Vagina (tissue), 2 donors: ENCODE measurements at regions not wholly inside any gene's neighbourhood (a gene's known extent, or its start where the extent isn't known, plus 50 kb on each side); places are given as distances from the start of the nearest gene placed in this dataset.

Experiments used
- DNase-seq, 2 donors: peaks; one replicate each; pipeline ENCODE4 v3.0.0-alpha.2; 2017; ENCODE audit errors: extremely low spot score in 2 of 2
- H3K27ac ChIP-seq: fragments of 200-600 bp; sonication (generic); one replicate; pipeline ENCODE4 v1.5.1; 2019
- H3K27me3 ChIP-seq: fragments of 200-600 bp; sonication (generic); one replicate; pipeline ENCODE4 v1.5.1; 2019
- H3K36me3 ChIP-seq, 2 donors: fragments of 200-600 bp; sonication (generic); one replicate each; pipeline ENCODE4 v1.5.1; 2017 to 2019
- H3K4me1 ChIP-seq: fragments of 200-600 bp; sonication (generic); one replicate; pipeline ENCODE4 v1.5.1; 2019
- H3K4me3 ChIP-seq, 2 donors: fragments of 200-600 bp; sonication (generic); 1 replicate in 1 of 2; 2 replicates in 1 of 2; pipeline ENCODE4 v1.5.1; 2016 to 2019
- H3K9me3 ChIP-seq: fragments of 200-600 bp; sonication (generic); one replicate; pipeline ENCODE4 v1.5.1; 2019
- CTCF ChIP-seq, 3 experiments: fragments of 450-650 bp in 2 of 3; fragments of 200-600 bp in 1 of 3; sonication (generic) in 1 of 3; IDR thresholded peaks; one replicate each; pipeline ENCODE4 v1.5.1; 2017 to 2019; ENCODE audit warnings: antibody characterized with exemption in 3 of 3, mild to moderate bottlenecking in 2 of 3, moderate library complexity in 2 of 3
- POLR2A ChIP-seq, 2 donors: fragments of 450-650 bp; IDR thresholded peaks; one replicate each; pipeline ENCODE4 v1.6.1; 2017; ENCODE audit warnings: antibody characterized with exemption in 2 of 2, mild to moderate bottlenecking in 2 of 2, moderate library complexity in 2 of 2
- POLR2AphosphoS5 ChIP-seq, 2 donors: sonication (generic); formaldehyde crosslinking; IDR thresholded peaks; one replicate each; pipeline ENCODE4 v1.9.0; 2017; ENCODE audit warnings: antibody characterized with exemption in 2 of 2, mild to moderate bottlenecking in 2 of 2, low read depth in 1 of 2; ENCODE audit not compliant: insufficient read depth in 1 of 2
- intact Hi-C: fragments of 100-400 bp; cut with DNase I; formaldehyde crosslinking; loops from one replicate; pipeline ENCODE4 v1.15.1; 2023

- Histone ChIP-seq H3K9me3 (no peaks in the 10 kb centered on the region), H3K27ac (no peak overlapping the region), H3K4me3 (no peak overlapping the region), H3K27me3 (no peaks in the 10 kb centered on the region), H3K4me1 (no peaks in the 10 kb centered on the region), H3K36me3 (no peaks in the 10 kb centered on the region)
- intact Hi-C loops = no loop called here
- no peak for DNase-seq
- no peak for TF ChIP-seq CTCF (IDR thresholded peaks at IDR 0.05)
- TF ChIP-seq POLR2AphosphoS5 (IDR thresholded peaks at IDR 0.05; ENCODE audit: insufficient read depth in 1 of 2, low read depth in 1 of 2) = no peak
- TF ChIP-seq POLR2A (IDR thresholded peaks at IDR 0.05) = no peak
Observed at GRCh38 chr5:74280306-74280705, 360.2 kb downstream of the ENC1 start.

- Histone ChIP-seq H3K9me3 (no peaks in the 10 kb centered on the region), H3K36me3 (no peaks in the 10 kb centered on the region), H3K4me3 (no peak overlapping the region), H3K27me3 (no peaks in the 10 kb centered on the region), H3K4me1 (peaks cover 8% of the 10 kb centered on the region), H3K27ac (no peak overlapping the region)
- no peak for DNase-seq
- TF ChIP-seq POLR2A (IDR thresholded peaks at IDR 0.05) = no peak
- no peak for TF ChIP-seq POLR2AphosphoS5 (IDR thresholded peaks at IDR 0.05; ENCODE audit: insufficient read depth in 1 of 2, low read depth in 1 of 2)
- no peak for TF ChIP-seq CTCF (IDR thresholded peaks at IDR 0.05)
- intact Hi-C loops = no loop called here
Observed at GRCh38 chr5:74279244-74279643, 361.3 kb downstream of the ENC1 start.

GRCh38 chr5:74277418-74277817, 363.1 kb downstream of the ENC1 start:
- TF ChIP-seq CTCF (IDR thresholded peaks at IDR 0.05) (no peak), POLR2A (IDR thresholded peaks at IDR 0.05) (no peak), POLR2AphosphoS5 (IDR thresholded peaks at IDR 0.05; ENCODE audit: insufficient read depth in 1 of 2, low read depth in 1 of 2) (no peak)

GRCh38 chr5:74275171-74275992, 365.1 kb downstream of the ENC1 start:
- Histone ChIP-seq H3K27me3 (no peaks in the 10 kb centered on the region), H3K4me3 (no peak overlapping the region), H3K27ac (no peak overlapping the region), H3K4me1 (peaks cover 13% of the 10 kb centered on the region), H3K36me3 (no peaks in the 10 kb centered on the region), H3K9me3 (no peaks in the 10 kb centered on the region)
- no peak for DNase-seq
- TF ChIP-seq CTCF (IDR thresholded peaks at IDR 0.05) (no peak), POLR2AphosphoS5 (IDR thresholded peaks at IDR 0.05; ENCODE audit: insufficient read depth in 1 of 2, low read depth in 1 of 2) (peak in 1 of 2 donors; percentile 20), POLR2A (IDR thresholded peaks at IDR 0.05) (no peak)
- intact Hi-C loops = no loop called here

More at GRCh38 chr5:74277418-74277817, 363.1 kb downstream of the ENC1 start:
- H3K27ac ChIP-seq = no peak overlapping the region
- no peaks in the 10 kb centered on the region for H3K9me3 ChIP-seq
- no peak overlapping the region for H3K4me3 ChIP-seq
- no peaks in the 10 kb centered on the region for H3K27me3 ChIP-seq
- H3K4me1 ChIP-seq = peaks cover 13% of the 10 kb centered on the region
- intact Hi-C loops = no loop called here
- DNase-seq = no peak
- H3K36me3 ChIP-seq = no peaks in the 10 kb centered on the region

GRCh38 chr5:74274326-74274725, 366.2 kb downstream of the ENC1 start:
- intact Hi-C loops = no loop called here
- no peaks in the 10 kb centered on the region for H3K27me3 ChIP-seq
- no peak overlapping the region for H3K27ac ChIP-seq
- no peaks in the 10 kb centered on the region for H3K9me3 ChIP-seq
- no peak for TF ChIP-seq POLR2AphosphoS5 (IDR thresholded peaks at IDR 0.05; ENCODE audit: insufficient read depth in 1 of 2, low read depth in 1 of 2)
- no peak for TF ChIP-seq CTCF (IDR thresholded peaks at IDR 0.05)
- TF ChIP-seq POLR2A (IDR thresholded peaks at IDR 0.05) = no peak
- no peak for DNase-seq
- H3K36me3 ChIP-seq = no peaks in the 10 kb centered on the region
- peaks cover 13% of the 10 kb centered on the region for H3K4me1 ChIP-seq
- H3K4me3 ChIP-seq = no peak overlapping the region
